HL-60 (cell line): ENCODE measurements at regions not wholly inside any gene's neighbourhood (a gene's known extent, or its start where the extent isn't known, plus 50 kb on each side); places are given as distances from the start of the nearest gene placed in this dataset.

Experiments
- CTCF ChIP-seq: IDR thresholded peaks from one replicate; pipeline ENCODE4 v1.5.1; 2011; ENCODE audit warnings: low read length, control low read depth, inconsistent platforms; ENCODE audit not compliant: insufficient read depth
- GABPA ChIP-seq: IDR thresholded peaks from 2 replicates; pipeline ENCODE4 v1.6.1; 2012; ENCODE audit warnings: low read depth
- POLR2AphosphoS5 ChIP-seq: IDR thresholded peaks from 2 replicates; pipeline ENCODE4 v1.6.1; 2012; ENCODE audit warnings: low read depth
- REST ChIP-seq: IDR thresholded peaks from 2 replicates; pipeline ENCODE4 v1.6.1; 2012; ENCODE audit warnings: low read depth; ENCODE audit not compliant: insufficient replicate concordance
- SPI1 ChIP-seq: IDR thresholded peaks from 2 replicates; pipeline ENCODE4 v1.6.1; 2012; ENCODE audit warnings: low read depth, mild to moderate bottlenecking, borderline replicate concordance

GRCh38 chr9:107768224-107768623 is 278.7 kb upstream of the KLF4 start:
- TF ChIP-seq CTCF (no peak), POLR2AphosphoS5 (no peak), REST (no peak), GABPA (no peak), SPI1 (no peak)
